ENCODE measurements at regions not wholly inside any gene's neighbourhood (a gene's known extent, or its start where the extent isn't known, plus 50 kb on each side); places are given as distances from the start of the nearest gene placed in this dataset.
A peak's percentile ranks its signal among the peaks of the same experiment; 100 is the strongest.

- TF ChIP-seq ZNF710 (CRISPR knock-in tag; IDR thresholded peaks at IDR 0.05; ENCODE audit: borderline replicate concordance) (no peak), SYNCRIP (IDR thresholded peaks at IDR 0.05; ENCODE audit: insufficient read depth, low read depth, low read length) (no peak), KLF6 (CRISPR knock-in tag; IDR thresholded peaks at IDR 0.05) (peak; percentile 73), NBN (conservative IDR thresholded peaks at IDR 0.05) (no peak), GABPB1 (CRISPR knock-in tag; IDR thresholded peaks at IDR 0.05) (peak; percentile 77), SATB2 (CRISPR knock-in tag; IDR thresholded peaks at IDR 0.05) (no peak), TBX2 (CRISPR knock-in tag; IDR thresholded peaks at IDR 0.05; ENCODE audit: borderline replicate concordance) (peak; percentile 83; the same call in 1 of the 2 replicates), ATF4 (CRISPR knock-in tag; IDR thresholded peaks at IDR 0.05) (no peak), MBNL3 (CRISPR knock-in tag; conservative IDR thresholded peaks at IDR 0.05) (no peak), NR3C1 (CRISPR knock-in tag; IDR thresholded peaks at IDR 0.05) (no peak), ZNF263 (CRISPR knock-in tag; IDR thresholded peaks at IDR 0.05) (peak; percentile 88), AFF4 (CRISPR knock-in tag; IDR thresholded peaks at IDR 0.05) (no peak), ZNF343 (CRISPR knock-in tag; IDR thresholded peaks at IDR 0.05) (0 out of 2 replicates have a peak, but pooled peaks have one; percentile 73), GRHL1 (CRISPR knock-in tag; conservative IDR thresholded peaks at IDR 0.05) (no peak), MIXL1 (CRISPR knock-in tag; IDR thresholded peaks at IDR 0.05) (peak; percentile 94), ARID5B (CRISPR knock-in tag; IDR thresholded peaks at IDR 0.05) (peak; percentile 84), ZFP36L2 (CRISPR knock-in tag; IDR thresholded peaks at IDR 0.05) (no peak), ZNF460 (CRISPR knock-in tag; IDR thresholded peaks at IDR 0.05; ENCODE audit: borderline replicate concordance) (no peak)
These were observed 194.0 kb upstream of the CIBAR2 start (continued) for GRCh38 chr16:85306071-85306792.
